ENCODE measurements at regions not wholly inside any gene's neighbourhood (a gene's known extent, or its start where the extent isn't known, plus 50 kb on each side); places are given as distances from the start of the nearest gene placed in this dataset.

DNA sequence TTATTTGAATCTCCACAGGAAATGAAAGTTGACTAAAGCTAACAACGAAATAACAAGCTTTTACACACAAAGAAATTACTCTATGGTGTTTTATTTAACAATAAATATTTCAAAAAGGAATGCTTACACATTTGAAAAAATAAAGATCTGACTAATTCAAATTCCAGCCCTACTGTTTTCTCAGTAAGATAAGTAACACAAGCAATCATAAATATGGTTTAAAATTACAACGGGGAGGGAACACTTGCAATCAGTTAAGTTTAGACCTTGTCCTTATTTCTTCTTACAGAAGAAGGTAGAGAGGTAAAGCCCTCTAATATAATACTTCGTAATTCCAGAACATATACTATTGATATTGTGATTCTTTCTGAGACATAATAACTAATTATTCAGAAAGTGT is 158.5 kb downstream of the DHX15 start:
- H3K9ac ChIP-seq (ENCODE audit: low read depth, low read length, poor library complexity, severe bottlenecking), result no peak overlapping the region
- no peaks in the 10 kb centered on the region for H3K9me3 ChIP-seq (ENCODE audit: insufficient read depth, low read depth, low read length)
- H3K4me2 ChIP-seq (ENCODE audit: low read depth, low read length, poor library complexity, severe bottlenecking), result no peak overlapping the region
- no peaks in the 10 kb centered on the region for H3K36me3 ChIP-seq (ENCODE audit: insufficient read depth, low read length)
- H3K4me3 ChIP-seq (ENCODE audit: low read length, poor library complexity, severe bottlenecking), result no peak overlapping the region
- no peaks in the 10 kb centered on the region for H3K4me1 ChIP-seq (ENCODE audit: insufficient read depth, low read length, poor library complexity, severe bottlenecking)
- no peaks in the 10 kb centered on the region for H4K20me1 ChIP-seq (ENCODE audit: insufficient read depth, low read length, poor library complexity, severe bottlenecking)
- H3K79me2 ChIP-seq (ENCODE audit: insufficient read depth, low read length), result no peaks in the 10 kb centered on the region
- H3K27me3 ChIP-seq (ENCODE audit: insufficient read depth, low read length, poor library complexity, severe bottlenecking), result no peaks in the 10 kb centered on the region
- H3F3A ChIP-seq (ENCODE audit: low read depth), result no peaks in the 10 kb centered on the region
- TF ChIP-seq, protein P1, sequence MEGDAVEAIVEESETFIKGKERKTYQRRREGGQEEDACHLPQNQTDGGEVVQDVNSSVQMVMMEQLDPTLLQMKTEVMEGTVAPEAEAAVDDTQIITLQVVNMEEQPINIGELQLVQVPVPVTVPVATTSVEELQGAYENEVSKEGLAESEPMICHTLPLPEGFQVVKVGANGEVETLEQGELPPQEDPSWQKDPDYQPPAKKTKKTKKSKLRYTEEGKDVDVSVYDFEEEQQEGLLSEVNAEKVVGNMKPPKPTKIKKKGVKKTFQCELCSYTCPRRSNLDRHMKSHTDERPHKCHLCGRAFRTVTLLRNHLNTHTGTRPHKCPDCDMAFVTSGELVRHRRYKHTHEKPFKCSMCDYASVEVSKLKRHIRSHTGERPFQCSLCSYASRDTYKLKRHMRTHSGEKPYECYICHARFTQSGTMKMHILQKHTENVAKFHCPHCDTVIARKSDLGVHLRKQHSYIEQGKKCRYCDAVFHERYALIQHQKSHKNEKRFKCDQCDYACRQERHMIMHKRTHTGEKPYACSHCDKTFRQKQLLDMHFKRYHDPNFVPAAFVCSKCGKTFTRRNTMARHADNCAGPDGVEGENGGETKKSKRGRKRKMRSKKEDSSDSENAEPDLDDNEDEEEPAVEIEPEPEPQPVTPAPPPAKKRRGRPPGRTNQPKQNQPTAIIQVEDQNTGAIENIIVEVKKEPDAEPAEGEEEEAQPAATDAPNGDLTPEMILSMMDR (conservative IDR thresholded peaks at IDR 0.05; ENCODE audit: low read length), result no peak
- no peak for TF ChIP-seq EZH2phosphoT487 (IDR thresholded peaks at IDR 0.05; ENCODE audit: borderline replicate concordance)
- no peaks in the 10 kb centered on the region for H3K9me2 ChIP-seq (replicated peaks; ENCODE audit: low read depth, low read length)
- H2AFZ ChIP-seq (ENCODE audit: low read length), result no peak overlapping the region

DNA sequence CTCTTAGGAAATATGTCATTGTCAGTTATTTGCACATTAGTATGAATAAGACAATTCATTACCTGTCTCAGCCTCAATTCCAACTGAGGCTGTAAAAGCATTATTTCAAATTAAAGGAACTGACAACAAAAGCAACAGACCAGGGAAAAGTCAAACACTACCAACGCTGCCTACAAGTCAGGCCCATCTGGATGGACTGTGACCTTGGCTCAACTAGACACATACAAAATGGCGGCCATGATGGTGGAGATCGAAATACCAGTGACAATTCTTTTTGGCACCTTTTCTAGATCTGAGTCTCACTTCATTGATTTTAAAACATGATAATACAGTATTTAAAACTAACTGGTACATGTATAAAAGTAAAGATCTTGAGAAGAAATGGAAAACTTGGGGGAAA is 160.7 kb downstream of the DHX15 start:
- H3K4me3 ChIP-seq (ENCODE audit: low read length, poor library complexity, severe bottlenecking), result no peak overlapping the region
- H3K27me3 ChIP-seq (ENCODE audit: insufficient read depth, low read length, poor library complexity, severe bottlenecking), result no peaks in the 10 kb centered on the region
- no peaks in the 10 kb centered on the region for H3K36me3 ChIP-seq (ENCODE audit: insufficient read depth, low read length)
- H3F3A ChIP-seq (ENCODE audit: low read depth), result no peaks in the 10 kb centered on the region
- no peaks in the 10 kb centered on the region for H3K9me2 ChIP-seq (replicated peaks; ENCODE audit: low read depth, low read length)
- no peak overlapping the region for H2AFZ ChIP-seq (ENCODE audit: low read length)
- H3K79me2 ChIP-seq (ENCODE audit: insufficient read depth, low read length), result no peaks in the 10 kb centered on the region
- no peak overlapping the region for H3K4me2 ChIP-seq (ENCODE audit: low read depth, low read length, poor library complexity, severe bottlenecking)
- no peak overlapping the region for H3K9ac ChIP-seq (ENCODE audit: low read depth, low read length, poor library complexity, severe bottlenecking)
- H4K20me1 ChIP-seq (ENCODE audit: insufficient read depth, low read length, poor library complexity, severe bottlenecking), result no peaks in the 10 kb centered on the region
- TF ChIP-seq, protein P1 (conservative IDR thresholded peaks at IDR 0.05; ENCODE audit: low read length), result no peak
- TF ChIP-seq EZH2phosphoT487 (IDR thresholded peaks at IDR 0.05; ENCODE audit: borderline replicate concordance), result no peak
- H3K4me1 ChIP-seq (ENCODE audit: insufficient read depth, low read length, poor library complexity, severe bottlenecking), result no peaks in the 10 kb centered on the region
- H3K9me3 ChIP-seq (ENCODE audit: insufficient read depth, low read depth, low read length), result no peaks in the 10 kb centered on the region

DNA sequence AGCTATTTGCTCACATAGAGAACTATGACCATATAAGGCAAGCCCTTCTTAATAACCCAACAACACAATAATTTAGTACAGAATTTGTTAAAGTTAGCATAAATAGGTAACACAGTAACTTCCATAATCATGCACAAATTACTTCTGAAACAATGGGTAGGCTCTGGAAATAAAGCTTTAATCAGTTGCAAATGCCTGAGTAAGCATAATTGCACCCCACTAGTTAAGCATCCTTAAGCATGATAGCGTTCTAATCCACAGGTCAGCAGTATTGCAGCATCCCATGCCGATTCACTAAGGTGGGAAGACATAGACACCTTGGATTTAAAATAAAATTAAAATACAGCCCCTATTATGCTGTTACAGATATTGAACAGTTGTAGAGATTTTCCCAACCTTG is 161.7 kb downstream of the DHX15 start:
- Histone ChIP-seq H3K27me3 (ENCODE audit: insufficient read depth, low read length, poor library complexity, severe bottlenecking) (no peaks in the 10 kb centered on the region), H3K4me2 (ENCODE audit: low read depth, low read length, poor library complexity, severe bottlenecking) (no peak overlapping the region)

More for the DNA sequence above, 161.7 kb downstream of the DHX15 start:
- TF ChIP-seq EZH2phosphoT487 (IDR thresholded peaks at IDR 0.05; ENCODE audit: borderline replicate concordance), result no peak
- TF ChIP-seq, protein P1 (conservative IDR thresholded peaks at IDR 0.05; ENCODE audit: low read length), result no peak
- Histone ChIP-seq H3F3A (ENCODE audit: low read depth) (no peaks in the 10 kb centered on the region), H3K4me1 (ENCODE audit: insufficient read depth, low read length, poor library complexity, severe bottlenecking) (no peaks in the 10 kb centered on the region), H3K9me3 (ENCODE audit: insufficient read depth, low read depth, low read length) (no peaks in the 10 kb centered on the region), H3K79me2 (ENCODE audit: insufficient read depth, low read length) (no peaks in the 10 kb centered on the region), H3K9ac (ENCODE audit: low read depth, low read length, poor library complexity, severe bottlenecking) (no peak overlapping the region), H4K20me1 (ENCODE audit: insufficient read depth, low read length, poor library complexity, severe bottlenecking) (no peaks in the 10 kb centered on the region), H3K9me2 (replicated peaks; ENCODE audit: low read depth, low read length) (no peaks in the 10 kb centered on the region), H3K4me3 (ENCODE audit: low read length, poor library complexity, severe bottlenecking) (no peak overlapping the region), H3K36me3 (ENCODE audit: insufficient read depth, low read length) (no peaks in the 10 kb centered on the region), H2AFZ (ENCODE audit: low read length) (no peak overlapping the region)
